MM.1S (cell line): ENCODE measurements at regions not wholly inside any gene's neighbourhood (a gene's known extent, or its start where the extent isn't known, plus 50 kb on each side); places are given as distances from the start of the nearest gene placed in this dataset.

ENCODE experiments used
- EZH2 ChIP-seq: fragments of 300-600 bp; sonication (generic); optimal IDR thresholded peaks from 2 replicates; pipeline ENCODE3; 2017; ENCODE audit warnings: low read depth, mild to moderate bottlenecking, antibody characterized with exemption, low read length, mixed read lengths
- TF ChIP-seq, protein P1 (sequence below): fragments of 300-600 bp; sonication (generic); IDR thresholded peaks from 2 replicates; pipeline ENCODE4 v1.5.1; 2016; ENCODE audit warnings: antibody characterized with exemption, low read length, mixed read lengths

DNA sequence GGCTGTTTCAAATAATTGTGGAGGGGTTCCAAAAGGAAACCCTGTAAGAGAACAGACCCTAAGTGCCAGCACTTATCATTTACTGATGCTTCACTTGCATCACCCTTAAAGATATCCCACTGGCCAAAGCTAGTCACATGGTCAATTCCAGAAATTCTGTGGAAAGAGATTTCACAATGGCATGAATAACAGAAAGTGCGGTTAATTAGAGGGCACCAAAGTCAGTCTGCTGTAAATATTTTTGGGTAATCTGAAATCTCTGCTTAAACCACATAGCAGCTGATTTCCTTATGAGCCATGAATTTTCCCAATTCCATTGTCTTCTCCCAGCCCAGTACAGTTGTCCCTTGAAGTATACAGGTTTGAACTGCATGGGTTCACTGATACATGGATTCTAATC lies 346.1 kb downstream of the SI start:
- TF ChIP-seq, protein P1, sequence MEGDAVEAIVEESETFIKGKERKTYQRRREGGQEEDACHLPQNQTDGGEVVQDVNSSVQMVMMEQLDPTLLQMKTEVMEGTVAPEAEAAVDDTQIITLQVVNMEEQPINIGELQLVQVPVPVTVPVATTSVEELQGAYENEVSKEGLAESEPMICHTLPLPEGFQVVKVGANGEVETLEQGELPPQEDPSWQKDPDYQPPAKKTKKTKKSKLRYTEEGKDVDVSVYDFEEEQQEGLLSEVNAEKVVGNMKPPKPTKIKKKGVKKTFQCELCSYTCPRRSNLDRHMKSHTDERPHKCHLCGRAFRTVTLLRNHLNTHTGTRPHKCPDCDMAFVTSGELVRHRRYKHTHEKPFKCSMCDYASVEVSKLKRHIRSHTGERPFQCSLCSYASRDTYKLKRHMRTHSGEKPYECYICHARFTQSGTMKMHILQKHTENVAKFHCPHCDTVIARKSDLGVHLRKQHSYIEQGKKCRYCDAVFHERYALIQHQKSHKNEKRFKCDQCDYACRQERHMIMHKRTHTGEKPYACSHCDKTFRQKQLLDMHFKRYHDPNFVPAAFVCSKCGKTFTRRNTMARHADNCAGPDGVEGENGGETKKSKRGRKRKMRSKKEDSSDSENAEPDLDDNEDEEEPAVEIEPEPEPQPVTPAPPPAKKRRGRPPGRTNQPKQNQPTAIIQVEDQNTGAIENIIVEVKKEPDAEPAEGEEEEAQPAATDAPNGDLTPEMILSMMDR, result no peak
- TF ChIP-seq EZH2, result no peak
